ENCODE measurements at regions not wholly inside any gene's neighbourhood (a gene's known extent, or its start where the extent isn't known, plus 50 kb on each side); places are given as distances from the start of the nearest gene placed in this dataset.

GRCh38 chr5:97455996-97456395 lies 272.9 kb upstream of the RIOK2 start:
- Histone ChIP-seq H3K4me3 (ENCODE audit: extremely low read depth in 1 of 4, insufficient read depth in 2 of 4, low read depth in 3 of 4, low read length in 4 of 4) (no peak overlapping the region), H3K79me2 (ENCODE audit: control insufficient read depth in 1 of 2, insufficient read depth in 2 of 2, low read length in 2 of 2) (no peaks in the 10 kb centered on the region), H3K36me3 (ENCODE audit: control insufficient read depth in 2 of 4, insufficient read depth in 4 of 4, low read length in 3 of 4) (no peaks in the 10 kb centered on the region), H4K20me1 (replicated peaks in 1 of 2; ENCODE audit: control insufficient read depth in 1 of 2, insufficient read depth in 2 of 2, low read length in 2 of 2) (no peaks in the 10 kb centered on the region), H3K4me2 (ENCODE audit: insufficient read depth in 1 of 2, low read depth in 2 of 2, low read length in 2 of 2) (no peak overlapping the region), H2AK5ac (ENCODE audit: low read depth, low read length) (no peak overlapping the region), H3K56ac (replicated peaks; ENCODE audit: insufficient read length, low read depth, low read length) (no peak overlapping the region), H2BK12ac (ENCODE audit: low read depth, low read length) (no peak overlapping the region), H2BK120ac (replicated peaks; ENCODE audit: low read depth, low read length) (no peak overlapping the region), H3K9ac (replicated peaks in 1 of 4; ENCODE audit: extremely low read depth in 1 of 4, low read depth in 3 of 4, low read length in 3 of 4) (no peak overlapping the region), H3K23me2 (ENCODE audit: low read depth, low read length) (no peaks in the 10 kb centered on the region), H2BK5ac (ENCODE audit: low read depth, low read length) (no peak overlapping the region), H3K18ac (ENCODE audit: extremely low read depth, low read length) (no peak overlapping the region), H3K79me1 (ENCODE audit: low read depth, low read length) (no peaks in the 10 kb centered on the region), H3K23ac (ENCODE audit: insufficient read length) (no peak overlapping the region), H3K4ac (replicated peaks; ENCODE audit: insufficient read length, low read depth, low read length) (no peak overlapping the region), H2AFZ (ENCODE audit: low read length) (no peak overlapping the region; the same call in 1 of the 2 replicates), H2BK20ac (ENCODE audit: low read length) (no peak overlapping the region), H3K4me1 (replicated peaks in 1 of 4; ENCODE audit: control insufficient read depth in 3 of 4, insufficient read depth in 4 of 4, low read length in 3 of 4) (peaks cover 0 to 2% (median 0%) of the 10 kb centered on the region in 4 experiments; a peak in 1 of 7 replicates), H3K9me3 (ENCODE audit: insufficient read depth in 2 of 2, low read depth in 1 of 2, low read length in 1 of 2) (no peaks in the 10 kb centered on the region), H3K14ac (ENCODE audit: insufficient read length) (no peak overlapping the region), H4K5ac (ENCODE audit: insufficient read length, low read depth, low read length) (no peak overlapping the region), H2BK15ac (ENCODE audit: low read length) (no peak overlapping the region), H4K91ac (replicated peaks; ENCODE audit: insufficient read length, low read length) (no peak overlapping the region), H3K27ac (ENCODE audit: low read depth, low read length) (no peak overlapping the region), H3K27me3 (replicated peaks in 1 of 4; ENCODE audit: control insufficient read depth in 3 of 4, extremely low read depth in 1 of 4, insufficient read depth in 3 of 4, low read length in 3 of 4) (no peaks in the 10 kb centered on the region), H4K8ac (ENCODE audit: extremely low read depth, insufficient read depth, low read length) (no peak overlapping the region)
- WGBS, 2 experiments (ENCODE audit: extremely low coverage in 1 of 2, insufficient coverage in 1 of 2, insufficient read length in 1 of 2, insufficient replicate concordance in 2 of 2, low coverage in 1 of 2, low lambda C conversion rate in 2 of 2, missing lambda C conversion rate in 1 of 2): 92% methylated on average over 1 of the region's 1 CpG; no CpG with 5 or more reads in 1 of the 2 experiments
- ChIA-PET POLR2A (ENCODE audit: partially characterized antibody) (no interaction called here), CTCF (ENCODE audit: partially characterized antibody) (interaction anchor here (0.7 kb wide), 1 partner anchor 170 kb away, joined by 3 read pairs; no protein-coding TSS in a partner anchor)
- DNase-seq (ENCODE audit: low read depth in 1 of 2, low spot score in 2 of 2): no peak
- FAIRE-seq: no peak
- no peak for TF ChIP-seq KDM1A (IDR thresholded peaks at IDR 0.05; ENCODE audit: borderline replicate concordance, low read length)
- TF ChIP-seq ATF2 (IDR thresholded peaks at IDR 0.05; ENCODE audit: low read length): no peak
- TF ChIP-seq BACH1 (IDR thresholded peaks at IDR 0.05; ENCODE audit: low read length): no peak
- TF ChIP-seq, protein P1, sequence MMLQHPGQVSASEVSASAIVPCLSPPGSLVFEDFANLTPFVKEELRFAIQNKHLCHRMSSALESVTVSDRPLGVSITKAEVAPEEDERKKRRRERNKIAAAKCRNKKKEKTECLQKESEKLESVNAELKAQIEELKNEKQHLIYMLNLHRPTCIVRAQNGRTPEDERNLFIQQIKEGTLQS (IDR thresholded peaks at IDR 0.05; ENCODE audit: insufficient read depth, low read depth, low read length): no peak
- no peak for TF ChIP-seq CHD1 (IDR thresholded peaks at IDR 0.05; ENCODE audit: low read depth, low read length)
- no peak for TF ChIP-seq EP300 (IDR thresholded peaks at IDR 0.05; ENCODE audit: borderline replicate concordance in 1 of 2, low read depth in 2 of 2, low read length in 2 of 2)
- TF ChIP-seq JUND (IDR thresholded peaks at IDR 0.05; ENCODE audit: low read length): no peak
- TF ChIP-seq SP4 (IDR thresholded peaks at IDR 0.05; ENCODE audit: low read length): no peak
- no peak for TF ChIP-seq SIN3A (conservative IDR thresholded peaks at IDR 0.05 in 1 of 2, IDR thresholded peaks at IDR 0.05 in 1 of 2; ENCODE audit: low read depth in 1 of 2, low read length in 2 of 2)
- TF ChIP-seq SP1 (IDR thresholded peaks at IDR 0.05; ENCODE audit: low read depth, low read length): no peak
- no peak for TF ChIP-seq POU5F1 (IDR thresholded peaks at IDR 0.05; ENCODE audit: low read depth, low read length)
- no peak for TF ChIP-seq SAP30 (IDR thresholded peaks at IDR 0.05; ENCODE audit: insufficient read depth, insufficient replicate concordance, low read length)
- TF ChIP-seq JUN (IDR thresholded peaks at IDR 0.05; ENCODE audit: low read depth, low read length): no peak

All from H1 (cell line).